Neutrophil (primary cell): ENCODE measurements at regions not wholly inside any gene's neighbourhood (a gene's known extent, or its start where the extent isn't known, plus 50 kb on each side); places are given as distances from the start of the nearest gene placed in this dataset.

ENCODE experiments used
- H3K27ac ChIP-seq: fragments of 200-600 bp; sonication (generic); 2 replicates; pipeline ENCODE4 v1.5.1; 2016; ENCODE audit warnings: mild to moderate bottlenecking, moderate library complexity
- H3K27me3 ChIP-seq: fragments of 200-600 bp; sonication (generic); 2 replicates; pipeline ENCODE4 v1.6.0; 2016; ENCODE audit warnings: mild to moderate bottlenecking
- H3K36me3 ChIP-seq: fragments of 200-600 bp; sonication (generic); 2 replicates; pipeline ENCODE4 v1.5.1; 2017
- H3K4me1 ChIP-seq, 2 experiments: fragments of 200-600 bp in 1 of 2; sonication (generic) in 1 of 2; 1 replicate in 1 of 2; 2 replicates in 1 of 2; pipeline versions ENCODE4 v1.5.1 to v1.6.1; 2013 to 2016; ENCODE audit warnings: low read depth in 1 of 2, low read length in 1 of 2, mild to moderate bottlenecking in 1 of 2, moderate library complexity in 1 of 2; ENCODE audit not compliant: control insufficient read depth in 1 of 2, insufficient read depth in 1 of 2
- H3K4me3 ChIP-seq, 2 experiments: fragments of 200-600 bp in 1 of 2; sonication (generic) in 1 of 2; 1 replicate in 1 of 2; 2 replicates in 1 of 2; pipeline ENCODE4 v1.5.1; 2013 to 2016; ENCODE audit warnings: low read depth in 1 of 2, low read length in 1 of 2, mild to moderate bottlenecking in 1 of 2, moderate library complexity in 1 of 2
- H3K9me3 ChIP-seq: fragments of 200-600 bp; sonication (generic); 2 replicates; pipeline ENCODE4 v1.5.1; 2016
- CTCF ChIP-seq: fragments of 200-600 bp; sonication (generic); IDR thresholded peaks from 2 replicates; pipeline ENCODE4 v1.5.1; 2016; ENCODE audit warnings: antibody characterized with exemption

GRCh38 chr9:126230692-126231091 is 95.9 kb upstream of the MVB12B start:
- Histone ChIP-seq H3K4me1 (no peaks in the 10 kb centered on the region), H3K4me3 (no peak overlapping the region), H3K36me3 (no peaks in the 10 kb centered on the region), H3K9me3 (no peaks in the 10 kb centered on the region), H3K27ac (no peak overlapping the region), H3K27me3 (peaks cover 38% of the 10 kb centered on the region)
- TF ChIP-seq CTCF = no peak

- Histone ChIP-seq H3K4me3 (no peak overlapping the region), H3K9me3 (no peaks in the 10 kb centered on the region), H3K27ac (no peak overlapping the region), H3K36me3 (no peaks in the 10 kb centered on the region), H3K27me3 (peaks cover 20% of the 10 kb centered on the region), H3K4me1 (no peaks in the 10 kb centered on the region)
- no peak for TF ChIP-seq CTCF
Measured at GRCh38 chr9:126232461-126232860, 94.2 kb upstream of the MVB12B start.

- H3K9me3 ChIP-seq = no peaks in the 10 kb centered on the region
- H3K4me1 ChIP-seq = no peaks in the 10 kb centered on the region
- peaks cover 13% of the 10 kb centered on the region for H3K27me3 ChIP-seq
- no peak overlapping the region for H3K27ac ChIP-seq
- no peak overlapping the region for H3K4me3 ChIP-seq
- TF ChIP-seq CTCF = no peak
- H3K36me3 ChIP-seq = no peaks in the 10 kb centered on the region
Measured at GRCh38 chr9:126233175-126233574, 93.5 kb upstream of the MVB12B start.

- H3K36me3 ChIP-seq = no peaks in the 10 kb centered on the region
- peaks cover 4% of the 10 kb centered on the region for H3K27me3 ChIP-seq
- no peaks in the 10 kb centered on the region for H3K4me1 ChIP-seq
- H3K27ac ChIP-seq = no peak overlapping the region
- no peaks in the 10 kb centered on the region for H3K9me3 ChIP-seq
- no peak overlapping the region for H3K4me3 ChIP-seq
- TF ChIP-seq CTCF = no peak
Measured at GRCh38 chr9:126233913-126234525, 92.6 kb upstream of the MVB12B start.

- Histone ChIP-seq H3K36me3 (no peaks in the 10 kb centered on the region), H3K4me1 (no peaks in the 10 kb centered on the region), H3K9me3 (no peaks in the 10 kb centered on the region), H3K27me3 (peaks cover 1% of the 10 kb centered on the region), H3K27ac (no peak overlapping the region), H3K4me3 (no peak overlapping the region)
- no peak for TF ChIP-seq CTCF
Measured at GRCh38 chr9:126234681-126235335, 91.8 kb upstream of the MVB12B start.
